Thyroid gland (tissue), 4 donors: ENCODE measurements at regions not wholly inside any gene's neighbourhood (a gene's known extent, or its start where the extent isn't known, plus 50 kb on each side); places are given as distances from the start of the nearest gene placed in this dataset.

Experiments used
- POLR2A ChIP-seq, 2 donors: fragments of 450-650 bp; IDR thresholded peaks; one replicate each; pipeline ENCODE4 v1.6.1; 2017; ENCODE audit warnings: antibody characterized with exemption in 2 of 2, mild to moderate bottlenecking in 2 of 2, moderate library complexity in 1 of 2
- TF ChIP-seq, protein P1 (sequence below), 6 experiments: fragments of 200-600 bp in 3 of 6; fragments of 450-650 bp in 3 of 6; sonication (generic) in 3 of 6; IDR thresholded peaks; one replicate each; pipeline ENCODE4 v1.5.1; 2016 to 2019; ENCODE audit warnings: antibody characterized with exemption in 6 of 6, mild to moderate bottlenecking in 2 of 6, inconsistent platforms in 1 of 6, moderate library complexity in 1 of 6

DNA sequence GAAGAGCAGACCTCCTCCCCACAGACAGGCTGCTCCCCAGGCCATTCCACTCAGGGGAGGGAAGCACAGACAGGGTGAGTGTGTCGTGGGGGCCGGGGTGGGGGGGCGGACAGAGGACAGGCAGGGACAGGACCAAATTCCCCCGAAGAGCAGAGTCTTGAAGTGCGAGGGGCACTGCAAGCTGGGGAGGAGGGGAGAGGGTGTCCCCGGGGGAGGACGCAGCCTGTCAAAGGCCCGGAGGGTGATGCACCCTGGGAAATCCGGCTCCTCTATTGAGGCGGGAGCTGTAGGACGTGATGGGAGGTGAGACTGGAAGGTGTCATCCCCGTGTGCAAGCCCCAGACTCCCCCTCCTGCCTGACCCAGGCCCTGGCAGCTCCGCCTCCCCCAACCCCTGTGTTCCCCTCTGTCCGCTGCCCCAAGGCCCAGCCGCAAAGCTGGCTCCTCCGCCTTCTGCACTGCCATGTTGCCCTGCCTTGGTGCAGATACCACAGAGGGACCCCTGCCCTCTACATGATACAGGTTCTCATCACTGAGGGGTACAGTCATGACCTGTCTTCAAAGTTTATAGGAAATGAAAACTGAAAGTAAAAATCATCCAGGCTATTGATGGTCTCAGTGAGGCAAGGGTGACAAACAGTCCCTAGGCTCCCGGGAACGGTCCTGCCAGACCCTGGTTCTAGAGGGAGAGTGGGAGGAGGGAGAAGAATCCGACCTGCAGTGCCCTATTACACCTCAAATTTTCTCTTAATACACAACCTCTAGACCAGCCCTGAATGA, 76.3 kb upstream of the IQSEC1 start:
- TF ChIP-seq, protein P1, sequence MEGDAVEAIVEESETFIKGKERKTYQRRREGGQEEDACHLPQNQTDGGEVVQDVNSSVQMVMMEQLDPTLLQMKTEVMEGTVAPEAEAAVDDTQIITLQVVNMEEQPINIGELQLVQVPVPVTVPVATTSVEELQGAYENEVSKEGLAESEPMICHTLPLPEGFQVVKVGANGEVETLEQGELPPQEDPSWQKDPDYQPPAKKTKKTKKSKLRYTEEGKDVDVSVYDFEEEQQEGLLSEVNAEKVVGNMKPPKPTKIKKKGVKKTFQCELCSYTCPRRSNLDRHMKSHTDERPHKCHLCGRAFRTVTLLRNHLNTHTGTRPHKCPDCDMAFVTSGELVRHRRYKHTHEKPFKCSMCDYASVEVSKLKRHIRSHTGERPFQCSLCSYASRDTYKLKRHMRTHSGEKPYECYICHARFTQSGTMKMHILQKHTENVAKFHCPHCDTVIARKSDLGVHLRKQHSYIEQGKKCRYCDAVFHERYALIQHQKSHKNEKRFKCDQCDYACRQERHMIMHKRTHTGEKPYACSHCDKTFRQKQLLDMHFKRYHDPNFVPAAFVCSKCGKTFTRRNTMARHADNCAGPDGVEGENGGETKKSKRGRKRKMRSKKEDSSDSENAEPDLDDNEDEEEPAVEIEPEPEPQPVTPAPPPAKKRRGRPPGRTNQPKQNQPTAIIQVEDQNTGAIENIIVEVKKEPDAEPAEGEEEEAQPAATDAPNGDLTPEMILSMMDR (IDR thresholded peaks at IDR 0.05): no peak
- no peak for TF ChIP-seq POLR2A (IDR thresholded peaks at IDR 0.05)
